T-helper 2 cell treated with Interferon-gamma antibody and Interleukin-4, amounts not matched to agents 5 μg/mL and 100 μg/mL, for 36 hours (primary cell): ENCODE measurements at regions not wholly inside any gene's neighbourhood (a gene's known extent, or its start where the extent isn't known, plus 50 kb on each side); places are given as distances from the start of the nearest gene placed in this dataset.

Experiments
- DNase-seq: peaks from one replicate; pipeline ENCODE4 v3.0.0; 2021; ENCODE audit warnings: low spot score
- H3K27ac Mint-ChIP-seq: one replicate; pipeline ENCODE4 v1.8.0; 2021; ENCODE audit warnings: mild to moderate bottlenecking, mixed read lengths
- H3K27me3 Mint-ChIP-seq: one replicate; pipeline ENCODE4 v1.8.0; 2021; ENCODE audit warnings: low read depth, mixed read lengths
- H3K36me3 Mint-ChIP-seq: one replicate; pipeline ENCODE4 v1.8.0; 2021; ENCODE audit warnings: low read depth, mixed read lengths
- H3K4me1 Mint-ChIP-seq: one replicate; pipeline ENCODE4 v1.8.0; 2021; ENCODE audit warnings: low read depth, mixed read lengths
- H3K4me3 Mint-ChIP-seq: one replicate; pipeline ENCODE4 v1.8.0; 2022; ENCODE audit warnings: mild to moderate bottlenecking, moderate library complexity, mixed read lengths
- H3K9me3 Mint-ChIP-seq: one replicate; pipeline ENCODE4 v1.8.0; 2021; ENCODE audit warnings: mixed read lengths

DNA sequence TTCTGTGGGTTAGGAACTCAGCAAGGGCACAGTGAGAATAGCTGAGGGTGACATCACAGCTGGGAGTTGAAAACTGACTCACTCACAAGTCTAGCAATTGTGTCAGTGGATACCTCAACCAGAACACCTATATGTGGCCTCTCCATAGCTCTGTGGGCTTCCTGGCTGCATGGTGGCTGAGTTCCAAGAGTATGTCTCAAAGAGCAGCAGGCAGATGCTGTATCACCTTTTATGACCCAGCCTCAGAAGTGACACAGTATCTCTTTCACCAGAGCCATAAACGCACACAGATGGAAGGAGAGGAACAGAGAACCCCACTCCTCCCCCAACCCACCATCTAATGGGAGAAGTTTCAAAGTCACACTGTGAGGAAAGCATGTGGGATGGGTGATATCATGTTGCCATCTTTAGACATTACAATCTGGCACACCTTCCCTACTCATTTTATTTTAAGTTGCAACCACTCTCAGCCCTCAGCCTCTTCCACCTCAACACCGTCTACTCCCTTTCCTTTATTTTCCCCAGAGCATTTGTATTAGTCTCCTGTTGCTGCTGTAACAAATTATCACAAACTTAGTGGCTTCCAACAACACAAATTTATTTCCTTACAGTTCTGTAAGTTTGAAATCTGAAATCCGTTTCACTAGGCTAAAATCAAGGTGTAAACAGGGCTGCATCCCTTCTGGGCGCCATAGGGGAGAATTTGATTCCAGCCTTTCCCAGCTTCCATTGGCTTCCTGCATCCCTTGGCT, 134.6 kb upstream of the SPATS2L start:
- Mint-ChIP-seq H3K9me3 (no peaks in the 10 kb centered on the region), H3K27me3 (peaks cover 5% of the 10 kb centered on the region), H3K36me3 (no peaks in the 10 kb centered on the region), H3K27ac (no peak overlapping the region), H3K4me1 (no peaks in the 10 kb centered on the region), H3K4me3 (no peak overlapping the region)
- no peak for DNase-seq

DNA sequence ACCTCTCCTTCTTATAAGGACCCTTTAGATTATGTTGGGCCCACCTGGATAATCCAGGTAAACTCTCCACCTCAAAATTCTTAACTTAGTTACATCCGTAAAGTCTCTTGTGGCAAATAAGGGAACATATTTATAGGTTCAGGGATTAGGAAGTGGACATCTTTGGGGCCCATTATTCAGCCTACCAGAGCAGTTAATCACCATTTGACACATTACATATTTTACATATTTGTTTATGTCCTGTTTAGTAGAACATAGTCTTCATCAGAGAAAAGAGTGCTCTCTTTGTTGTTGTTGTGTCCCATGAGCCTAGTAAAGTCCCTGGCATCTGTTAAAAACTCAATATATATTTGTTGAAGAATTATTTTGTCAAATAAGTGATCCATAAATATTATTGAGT, 134.0 kb upstream of the SPATS2L start:
- no peaks in the 10 kb centered on the region for H3K4me1 Mint-ChIP-seq
- H3K27ac Mint-ChIP-seq, result no peak overlapping the region
- peaks cover 5% of the 10 kb centered on the region for H3K27me3 Mint-ChIP-seq
- H3K9me3 Mint-ChIP-seq, result no peaks in the 10 kb centered on the region
- no peaks in the 10 kb centered on the region for H3K36me3 Mint-ChIP-seq
- H3K4me3 Mint-ChIP-seq, result no peak overlapping the region
- no peak for DNase-seq

- no peaks in the 10 kb centered on the region for H3K9me3 Mint-ChIP-seq
- H3K27ac Mint-ChIP-seq, result no peak overlapping the region
- H3K27me3 Mint-ChIP-seq, result peaks cover 3% of the 10 kb centered on the region
- no peaks in the 10 kb centered on the region for H3K4me1 Mint-ChIP-seq
- no peaks in the 10 kb centered on the region for H3K36me3 Mint-ChIP-seq
- no peak overlapping the region for H3K4me3 Mint-ChIP-seq
- DNase-seq, result no peak
These were observed 133.4 kb upstream of the SPATS2L start for GRCh38 chr2:200172944-200173581.

DNA sequence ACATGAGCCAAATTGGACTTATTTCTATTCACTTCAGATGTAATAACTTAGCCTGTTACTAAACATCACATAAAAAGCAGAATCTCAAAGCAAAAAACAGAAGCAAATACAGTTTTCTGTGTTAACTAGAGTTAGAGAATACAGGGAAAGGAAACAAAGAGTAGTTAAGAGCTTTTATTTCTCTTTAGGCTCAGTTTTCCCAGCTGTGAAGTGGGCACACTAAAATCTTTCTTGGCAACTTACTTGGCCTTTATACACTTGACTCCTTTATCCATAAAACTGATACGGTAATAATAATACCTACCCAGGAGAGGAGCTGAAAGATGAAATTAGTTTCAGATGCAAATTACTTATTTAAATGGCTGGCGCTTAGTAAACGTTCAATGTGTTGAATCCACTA, 132.8 kb upstream of the SPATS2L start:
- no peaks in the 10 kb centered on the region for H3K4me1 Mint-ChIP-seq
- H3K27me3 Mint-ChIP-seq, result peaks cover 3% of the 10 kb centered on the region
- DNase-seq, result no peak
- H3K27ac Mint-ChIP-seq, result no peak overlapping the region
- H3K4me3 Mint-ChIP-seq, result no peak overlapping the region
- no peaks in the 10 kb centered on the region for H3K9me3 Mint-ChIP-seq
- no peaks in the 10 kb centered on the region for H3K36me3 Mint-ChIP-seq

DNA sequence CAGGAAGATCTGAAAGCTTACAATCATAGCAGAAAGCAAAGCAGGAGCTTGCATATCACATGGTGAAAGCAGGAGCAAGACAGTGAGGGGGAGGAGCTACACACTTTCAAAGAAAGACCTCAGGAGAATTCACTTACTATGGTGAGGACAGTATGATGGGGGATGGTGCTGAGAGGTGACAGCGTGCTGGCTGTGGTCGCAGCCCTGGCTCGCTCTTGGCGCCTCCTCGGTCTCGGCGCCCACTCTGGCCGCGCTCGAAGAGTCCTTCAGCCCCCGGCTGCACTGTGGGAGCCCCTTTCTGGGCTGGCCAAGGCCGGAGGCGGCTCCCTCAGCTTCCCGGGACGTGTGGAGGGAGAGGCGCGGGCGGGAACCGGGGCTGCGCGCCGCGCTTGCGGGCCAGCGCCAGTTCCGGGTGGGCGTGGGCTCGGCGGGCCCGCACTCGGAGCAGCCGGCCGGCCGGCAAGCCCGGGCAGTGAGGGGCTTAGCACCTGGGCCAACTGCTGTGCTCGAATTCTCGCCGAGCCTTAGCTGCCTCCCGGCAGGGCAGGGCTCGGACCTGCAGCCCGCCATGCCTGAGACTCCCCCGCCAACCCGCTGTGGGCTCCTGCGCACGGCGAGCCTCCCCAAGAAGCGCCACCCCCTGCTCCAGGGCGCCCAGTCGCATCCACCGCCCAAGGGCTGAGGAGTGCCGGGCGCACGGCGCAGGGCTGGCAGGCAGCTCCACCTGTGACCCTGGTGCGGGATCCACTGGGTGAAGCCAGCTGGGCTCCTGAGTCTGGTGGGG, 131.9 kb upstream of the SPATS2L start:
- Mint-ChIP-seq H3K36me3 (no peaks in the 10 kb centered on the region), H3K9me3 (no peaks in the 10 kb centered on the region), H3K27ac (no peak overlapping the region), H3K27me3 (peaks cover 4% of the 10 kb centered on the region), H3K4me1 (no peaks in the 10 kb centered on the region), H3K4me3 (no peak overlapping the region)
- no peak for DNase-seq

DNA sequence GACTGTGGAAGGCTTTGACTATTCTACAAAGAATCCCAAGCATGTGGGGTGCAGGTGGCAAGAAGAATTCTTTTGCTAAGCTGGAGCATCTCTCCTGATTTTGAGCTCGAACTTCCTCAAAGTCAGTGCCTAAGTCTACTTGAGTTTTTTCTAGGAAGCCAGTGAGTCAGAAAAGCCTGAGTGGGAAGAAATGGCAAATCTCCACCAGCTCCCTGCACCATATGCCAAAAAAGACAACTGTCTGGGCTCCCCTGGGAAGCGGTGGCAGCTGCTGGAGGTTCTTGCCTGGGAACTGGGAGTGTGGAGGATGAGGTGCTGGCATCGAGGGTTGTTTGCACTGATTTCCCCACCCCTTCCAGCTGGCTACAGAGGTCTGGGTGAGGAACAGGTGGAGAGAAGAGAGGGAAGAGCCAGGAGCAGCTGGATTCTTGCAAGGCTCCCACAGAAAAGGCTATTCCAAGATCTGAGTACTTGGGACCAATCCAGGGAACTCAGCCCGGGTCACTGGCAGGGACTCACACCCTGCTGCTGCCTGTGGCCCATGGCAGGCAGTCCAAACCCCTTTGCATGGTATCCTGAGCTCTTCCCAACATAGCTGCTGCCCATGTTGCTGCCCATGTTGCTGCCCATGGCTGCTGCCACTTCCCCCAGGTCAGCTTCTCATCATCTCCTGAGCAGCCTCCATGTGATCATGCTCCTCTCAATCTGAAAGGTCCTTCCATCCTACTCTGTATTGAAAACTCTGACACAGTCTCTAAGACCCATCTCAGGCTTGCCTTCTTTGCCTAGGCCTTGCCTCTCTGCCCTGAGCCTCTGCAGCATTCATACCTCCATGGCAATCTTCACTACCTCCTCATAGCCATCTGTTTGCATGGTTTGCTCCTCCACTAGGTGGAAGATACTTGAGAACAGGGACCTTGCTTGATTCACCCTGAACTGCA, 128.3 kb upstream of the SPATS2L start:
- Mint-ChIP-seq H3K36me3 (no peaks in the 10 kb centered on the region), H3K27ac (no peak overlapping the region), H3K9me3 (no peaks in the 10 kb centered on the region), H3K27me3 (peaks cover 8% of the 10 kb centered on the region), H3K4me1 (no peaks in the 10 kb centered on the region), H3K4me3 (no peak overlapping the region)
- no peak for DNase-seq

DNA sequence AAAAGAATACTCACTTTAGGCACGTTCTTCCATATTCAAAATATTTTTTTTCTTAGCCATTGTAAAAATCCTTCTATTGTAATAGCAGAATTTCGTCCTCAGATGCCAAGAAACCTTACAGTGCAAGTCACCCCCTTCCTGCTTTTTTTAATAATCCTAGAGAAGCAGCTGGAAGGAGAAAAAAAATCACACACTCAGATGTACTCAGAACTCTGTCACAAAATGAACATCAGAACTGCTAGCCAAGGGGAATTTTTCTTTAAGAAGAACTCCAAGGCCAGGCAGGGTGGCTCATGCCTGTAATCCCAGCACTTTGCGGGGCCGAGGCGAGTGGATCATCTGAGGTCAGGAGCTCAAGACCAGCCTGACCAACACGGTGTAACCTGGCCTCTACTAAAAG, 127.3 kb upstream of the SPATS2L start:
- Mint-ChIP-seq H3K4me3 (no peak overlapping the region), H3K36me3 (no peaks in the 10 kb centered on the region), H3K27me3 (peaks cover 9% of the 10 kb centered on the region), H3K9me3 (no peaks in the 10 kb centered on the region), H3K27ac (no peak overlapping the region), H3K4me1 (no peaks in the 10 kb centered on the region)
- DNase-seq, result no peak

DNA sequence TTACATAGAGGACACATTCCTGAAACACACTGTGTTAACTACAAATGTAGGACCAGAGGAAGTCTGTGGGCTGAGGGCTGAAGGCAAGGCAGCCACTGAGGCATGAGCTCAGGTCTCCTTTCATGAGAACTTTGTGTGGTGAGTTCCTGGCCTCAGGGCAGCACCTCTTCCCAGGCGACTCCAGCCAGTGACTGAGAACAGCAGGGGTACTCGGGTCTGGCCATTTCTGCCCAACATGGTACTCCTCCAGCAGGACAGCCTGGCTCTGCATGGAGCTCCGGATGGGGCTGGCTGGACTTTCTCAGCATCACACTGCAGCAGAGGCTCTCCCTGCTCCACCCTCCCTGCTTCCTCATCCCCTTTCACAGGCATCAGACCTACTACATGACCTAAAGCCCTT, 125.5 kb upstream of the SPATS2L start:
- H3K4me1 Mint-ChIP-seq, result no peaks in the 10 kb centered on the region

GRCh38 chr2:200181755-200182154, 124.7 kb upstream of the SPATS2L start:
- H3K36me3 Mint-ChIP-seq, result no peaks in the 10 kb centered on the region
- peaks cover 24% of the 10 kb centered on the region for H3K27me3 Mint-ChIP-seq
- H3K4me3 Mint-ChIP-seq, result no peak overlapping the region
- DNase-seq, result no peak
- no peaks in the 10 kb centered on the region for H3K9me3 Mint-ChIP-seq
- no peak overlapping the region for H3K27ac Mint-ChIP-seq
- no peaks in the 10 kb centered on the region for H3K4me1 Mint-ChIP-seq

More for the DNA sequence above, 125.5 kb upstream of the SPATS2L start:
- Mint-ChIP-seq H3K9me3 (no peaks in the 10 kb centered on the region), H3K4me3 (no peak overlapping the region), H3K36me3 (no peaks in the 10 kb centered on the region), H3K27me3 (peaks cover 21% of the 10 kb centered on the region), H3K27ac (no peak overlapping the region)
- DNase-seq, result no peak

DNA sequence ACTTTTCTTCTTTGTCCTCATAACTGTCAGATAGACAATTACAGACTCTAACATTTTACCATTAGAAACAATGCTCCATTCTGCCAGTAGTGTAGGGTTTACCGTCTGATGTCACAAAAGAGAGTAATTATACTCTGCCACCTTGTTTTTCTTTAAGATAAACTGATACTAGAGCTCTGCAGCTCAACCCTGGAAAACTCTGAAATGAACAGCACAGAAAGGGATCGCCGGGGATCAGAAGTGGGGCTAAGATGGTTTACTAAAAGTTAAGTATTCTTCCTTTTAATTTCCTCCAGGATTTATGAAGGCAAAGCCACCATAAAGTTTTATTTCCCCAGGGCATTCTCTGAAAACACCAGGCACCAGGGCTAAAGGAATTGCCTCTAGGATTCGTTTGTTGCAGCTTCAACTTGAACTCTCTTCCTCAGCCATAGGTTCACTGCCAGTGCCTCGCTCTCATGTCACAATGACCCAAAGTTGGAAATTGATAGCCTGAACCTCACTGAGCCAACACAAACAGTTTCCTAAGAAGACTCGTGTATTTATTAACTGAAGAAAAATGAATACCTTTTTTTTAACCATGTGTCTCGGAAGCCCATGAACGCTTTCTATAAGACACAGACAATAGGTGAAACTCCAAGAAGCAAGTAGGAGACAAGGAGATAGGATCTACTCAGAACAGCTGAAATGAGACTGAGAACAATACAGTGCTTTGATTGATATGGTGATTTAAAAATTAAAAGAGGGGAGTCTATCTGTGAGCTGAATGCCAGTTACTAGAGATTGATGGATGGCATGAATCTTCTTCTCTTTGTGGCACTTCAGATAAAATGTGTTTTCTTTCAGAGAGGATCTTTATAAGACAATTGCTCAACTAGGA, 121.5 kb upstream of the SPATS2L start:
- Mint-ChIP-seq H3K27ac (no peak overlapping the region), H3K9me3 (no peaks in the 10 kb centered on the region), H3K4me3 (no peak overlapping the region), H3K36me3 (no peaks in the 10 kb centered on the region), H3K4me1 (no peaks in the 10 kb centered on the region), H3K27me3 (peaks cover 35% of the 10 kb centered on the region)
- no peak for DNase-seq

DNA sequence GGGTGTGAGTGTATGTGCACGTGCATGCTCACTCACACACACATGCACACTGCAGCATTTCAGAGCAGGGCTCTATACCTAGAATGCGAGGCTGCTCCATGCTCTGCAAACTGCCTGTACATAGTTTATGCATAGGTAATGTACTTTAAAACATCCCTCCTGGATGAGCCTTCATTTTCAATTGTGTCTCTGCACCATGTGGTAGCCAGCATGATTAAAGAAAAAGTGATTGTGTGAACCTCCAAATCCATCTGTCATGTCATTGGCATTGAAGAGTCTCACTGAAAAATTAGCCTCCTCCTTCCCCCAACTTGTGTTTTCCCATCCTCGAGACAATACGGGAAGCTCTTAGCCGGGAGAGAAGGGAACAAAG, 120.9 kb upstream of the SPATS2L start:
- H3K27ac Mint-ChIP-seq, result no peak overlapping the region

GRCh38 chr2:200186002-200186401, 120.5 kb upstream of the SPATS2L start:
- Mint-ChIP-seq H3K9me3 (no peaks in the 10 kb centered on the region), H3K36me3 (no peaks in the 10 kb centered on the region), H3K27me3 (peaks cover 37% of the 10 kb centered on the region), H3K4me1 (no peaks in the 10 kb centered on the region), H3K4me3 (no peak overlapping the region), H3K27ac (no peak overlapping the region)
- no peak for DNase-seq

More for the DNA sequence above, 120.9 kb upstream of the SPATS2L start:
- peaks cover 37% of the 10 kb centered on the region for H3K27me3 Mint-ChIP-seq
- H3K36me3 Mint-ChIP-seq, result no peaks in the 10 kb centered on the region
- no peak for DNase-seq
- H3K4me1 Mint-ChIP-seq, result no peaks in the 10 kb centered on the region
- H3K4me3 Mint-ChIP-seq, result no peak overlapping the region
- no peaks in the 10 kb centered on the region for H3K9me3 Mint-ChIP-seq

GRCh38 chr2:200188876-200189275, 117.6 kb upstream of the SPATS2L start:
- Mint-ChIP-seq H3K4me1 (no peaks in the 10 kb centered on the region), H3K9me3 (no peaks in the 10 kb centered on the region), H3K27ac (no peak overlapping the region), H3K4me3 (no peak overlapping the region), H3K27me3 (peaks cover 44% of the 10 kb centered on the region), H3K36me3 (no peaks in the 10 kb centered on the region)
- DNase-seq, result no peak
